Omental fat pad (tissue), 3 donors: ENCODE measurements at regions not wholly inside any gene's neighbourhood (a gene's known extent, or its start where the extent isn't known, plus 50 kb on each side); places are given as distances from the start of the nearest gene placed in this dataset.

Experiments used
- ATAC-seq: fragments of 150-250 bp; one replicate; pipeline ENCODE4 v1.9.1; 2016; ENCODE audit warnings: mild to moderate bottlenecking, moderate library complexity; ENCODE audit not compliant: low FRiP score
- DNase-seq: peaks from one replicate; pipeline ENCODE4 v3.0.0-alpha.2; 2019; ENCODE audit warnings: low spot score
- CTCF ChIP-seq, 3 donors: fragments of 450-650 bp; IDR thresholded peaks; one replicate each; pipeline ENCODE4 v1.5.1; 2016 to 2017; ENCODE audit warnings: antibody characterized with exemption in 3 of 3, mild to moderate bottlenecking in 3 of 3, moderate library complexity in 2 of 3

GRCh38 chr18:51621113-51621863, 423.8 kb upstream of the MEX3C start:
- DNase-seq (peak; percentile 38), ATAC-seq (no peak)
- TF ChIP-seq CTCF (IDR thresholded peaks at IDR 0.05), result peak in 1 of 3 donors; percentile 26

DNA sequence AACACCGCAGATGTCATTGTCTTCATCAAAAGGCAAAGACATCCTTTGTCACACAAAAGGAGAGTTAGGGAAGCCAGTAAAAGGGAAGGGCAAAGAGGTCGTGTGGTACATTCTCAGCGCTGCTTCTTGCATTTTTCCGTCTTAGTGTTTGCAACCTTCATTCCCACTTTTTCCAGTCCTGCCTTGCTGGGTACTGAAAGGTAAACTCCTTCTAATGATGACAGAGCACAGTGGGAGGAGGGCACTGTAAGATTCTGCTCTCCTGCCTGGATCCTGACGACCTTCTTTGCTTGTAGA, 424.3 kb upstream of the MEX3C start:
- ATAC-seq (no peak), DNase-seq (no peak)
- no peak for TF ChIP-seq CTCF (IDR thresholded peaks at IDR 0.05)

GRCh38 chr18:51622702-51623101, 425.2 kb upstream of the MEX3C start:
- no peak for TF ChIP-seq CTCF (IDR thresholded peaks at IDR 0.05)
- ATAC-seq (no peak), DNase-seq (no peak)

GRCh38 chr18:51623653-51624052, 426.2 kb upstream of the MEX3C start:
- no peak for TF ChIP-seq CTCF (IDR thresholded peaks at IDR 0.05)
- no peak for DNase-seq
- peak; percentile 41 for ATAC-seq

DNA sequence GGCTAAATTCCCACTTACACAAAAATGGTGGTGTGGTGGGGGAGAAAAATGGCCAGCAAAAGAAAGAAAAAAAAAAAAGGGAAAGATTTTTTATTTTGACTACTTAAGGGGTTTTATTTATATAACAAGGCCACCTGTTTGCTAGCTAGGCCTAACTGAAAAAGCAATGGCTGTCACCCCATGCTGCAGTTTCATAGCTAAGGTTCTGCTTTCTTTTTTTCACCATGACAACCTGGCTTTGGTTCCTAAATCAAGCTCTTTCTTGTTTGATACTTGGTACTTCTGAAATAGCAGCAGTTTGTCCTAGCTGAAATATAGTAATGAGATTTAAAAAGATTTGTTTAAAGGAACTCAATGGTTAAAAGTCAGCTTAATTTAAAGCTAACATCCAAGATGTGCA, 433.2 kb upstream of the MEX3C start:
- ATAC-seq, result no peak
- DNase-seq, result no peak
- no peak for TF ChIP-seq CTCF (IDR thresholded peaks at IDR 0.05)

- TF ChIP-seq CTCF (IDR thresholded peaks at IDR 0.05), result no peak
- no peak for DNase-seq
- ATAC-seq, result no peak
Measured at GRCh38 chr18:51637881-51638280, 440.4 kb upstream of the MEX3C start.

DNA sequence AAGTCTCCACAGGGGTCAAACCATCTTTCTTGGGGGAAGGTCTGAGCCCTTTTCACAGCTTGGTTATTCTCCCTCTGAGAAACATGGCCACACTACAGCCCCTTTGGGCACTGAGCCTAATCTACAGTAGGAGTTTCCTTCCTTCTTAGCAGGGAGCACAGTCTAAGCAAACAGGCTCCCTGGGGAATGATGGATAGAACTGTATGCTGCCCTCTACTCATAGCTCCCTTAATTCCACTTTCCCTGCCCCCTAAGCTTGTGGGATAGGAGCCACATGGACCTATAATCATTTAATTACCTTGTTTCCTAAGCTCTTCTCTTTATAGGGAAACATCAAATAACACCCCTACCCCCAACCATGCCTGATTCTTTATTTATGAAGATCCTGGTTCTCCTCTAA, 442.1 kb upstream of the MEX3C start:
- ATAC-seq (no peak), DNase-seq (no peak)
- no peak for TF ChIP-seq CTCF (IDR thresholded peaks at IDR 0.05)
